ENCODE measurements at regions not wholly inside any gene's neighbourhood (a gene's known extent, or its start where the extent isn't known, plus 50 kb on each side); places are given as distances from the start of the nearest gene placed in this dataset.

GRCh38 chr22:49640366-49641095 lies 187.1 kb downstream of the BRD1 start:
- DNase-seq (ENCODE audit: low spot score) = no peak

DNA sequence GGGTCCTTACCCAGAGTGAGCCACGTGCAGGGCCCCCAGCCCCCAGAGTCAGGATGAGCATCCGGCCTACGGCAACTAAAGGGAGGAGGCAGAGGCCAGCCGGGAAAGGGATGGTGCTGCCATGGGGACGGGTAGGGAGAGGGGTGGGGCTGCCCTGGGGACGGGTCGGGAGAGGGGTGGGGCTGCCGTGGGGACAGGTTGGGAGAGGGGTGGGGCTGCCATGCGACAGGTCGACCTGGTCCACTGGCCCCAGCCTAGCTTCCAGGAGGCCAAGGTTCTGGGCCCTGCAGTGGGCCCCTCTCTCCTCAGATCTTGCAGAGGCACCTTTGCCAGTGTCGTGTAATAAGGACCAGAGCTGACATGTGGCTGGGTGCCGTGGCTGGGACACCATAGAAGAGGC lies 187.7 kb downstream of the BRD1 start:
- DNase-seq (ENCODE audit: low spot score) = no peak

GRCh38 chr22:49638788-49639187 lies 188.9 kb downstream of the BRD1 start:
- no peak for DNase-seq (ENCODE audit: low spot score)

DNA sequence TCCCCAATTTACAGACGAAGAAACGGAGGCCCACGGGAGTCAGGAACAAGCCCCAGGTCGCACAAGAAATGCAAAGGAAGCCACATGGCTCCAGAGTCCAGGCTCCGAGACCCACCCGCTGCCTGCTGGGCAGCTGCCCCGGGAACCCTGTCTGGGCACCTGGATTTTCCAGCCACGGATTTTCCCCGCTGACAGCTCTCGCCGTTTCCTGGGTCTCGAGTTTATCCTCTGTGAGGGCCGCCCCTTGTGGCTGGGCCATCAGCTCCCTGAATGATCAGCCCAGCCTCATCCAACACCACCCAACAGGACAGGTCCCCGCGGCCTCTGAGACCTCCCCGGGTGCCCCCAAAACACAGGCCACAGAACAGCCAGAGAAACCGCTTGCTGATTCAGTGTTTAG lies 189.7 kb downstream of the BRD1 start:
- DNase-seq (ENCODE audit: low spot score) = no peak

DNA sequence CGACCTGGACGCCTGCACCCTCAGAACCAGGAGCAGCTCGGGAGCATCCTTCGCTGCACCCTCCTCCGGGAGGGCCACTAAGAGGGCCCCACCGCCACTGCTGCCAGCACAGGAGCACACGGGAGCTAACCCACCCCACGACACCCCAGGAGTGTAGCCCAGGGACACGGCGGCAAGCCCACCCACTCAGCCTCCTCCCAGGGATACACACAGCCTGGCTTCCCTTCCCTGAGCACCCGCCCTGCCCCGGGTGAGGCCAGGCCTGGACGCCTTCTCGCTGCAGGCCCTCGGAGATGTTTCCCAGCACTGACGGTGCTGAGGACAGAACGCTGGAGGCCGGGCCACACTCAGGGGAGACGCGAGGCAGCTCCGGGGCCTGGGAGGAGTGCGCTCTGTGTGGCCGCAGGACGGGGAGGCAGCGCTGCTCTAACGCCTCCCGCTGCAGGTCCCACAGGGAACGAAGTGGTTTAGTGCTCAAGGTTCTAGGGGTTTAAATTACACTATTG lies 190.4 kb downstream of the BRD1 start:
- DNase-seq (ENCODE audit: low spot score) = no peak

DNA sequence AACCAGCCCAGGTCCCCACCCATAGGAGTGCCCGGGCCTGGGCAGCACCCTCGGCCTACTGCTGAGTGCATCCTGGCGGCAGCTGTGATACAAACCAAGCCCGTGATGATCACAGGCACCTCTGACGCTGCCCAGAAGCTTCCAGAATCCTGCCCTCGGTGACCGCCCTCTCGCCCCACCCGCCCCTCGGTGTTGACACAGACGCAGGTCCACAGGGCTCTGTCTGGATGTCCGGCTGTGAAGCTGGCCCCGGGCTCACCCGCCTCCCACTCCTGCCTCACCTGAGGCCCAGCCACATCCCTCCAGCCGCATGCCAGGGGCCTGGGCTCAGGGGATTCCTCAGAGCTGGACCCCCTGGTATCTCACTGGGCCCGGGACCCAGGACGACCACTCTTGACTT lies 191.0 kb downstream of the BRD1 start:
- no peak for DNase-seq (ENCODE audit: low spot score)

DNA sequence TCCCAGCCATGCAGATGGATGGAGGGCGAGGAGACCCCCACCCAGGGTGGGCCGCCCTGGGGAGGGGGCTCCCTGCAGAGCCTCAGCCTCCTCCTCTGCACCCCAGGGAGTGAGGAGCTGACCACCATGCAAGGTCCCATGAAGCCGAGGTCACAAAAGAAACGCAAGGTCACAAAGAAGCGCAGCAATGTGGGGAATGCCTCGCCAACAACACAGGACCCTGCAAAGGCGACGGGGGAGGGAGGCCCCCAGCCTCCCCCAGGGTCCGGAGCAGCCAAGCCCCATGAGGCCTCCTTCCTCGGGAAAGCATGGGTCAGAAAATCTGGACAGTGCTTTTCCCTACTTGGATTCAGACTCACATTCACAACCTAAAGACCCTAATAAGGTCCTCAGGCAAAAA lies 191.5 kb downstream of the BRD1 start:
- no peak for DNase-seq (ENCODE audit: low spot score)

- DNase-seq (ENCODE audit: low spot score) = no peak
Observed at GRCh38 chr22:49634006-49634772, 193.5 kb downstream of the BRD1 start.

DNA sequence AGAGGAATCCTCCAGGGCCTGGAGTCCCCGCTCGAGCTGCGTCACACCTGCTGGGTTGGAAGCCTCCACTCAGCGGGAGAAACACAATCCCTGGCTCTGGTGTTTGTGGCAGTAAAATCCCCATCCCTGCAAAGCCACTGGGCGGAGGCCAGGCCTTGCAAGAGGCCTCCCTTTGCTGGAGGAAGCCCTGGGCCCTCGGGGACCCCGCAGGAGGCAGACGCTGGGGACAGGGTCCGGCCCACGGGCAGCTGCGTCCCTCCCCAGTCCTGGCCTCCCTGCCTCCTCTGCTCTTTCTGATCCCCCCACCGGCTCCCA lies 194.7 kb downstream of the BRD1 start:
- DNase-seq (ENCODE audit: low spot score) = no peak

GRCh38 chr22:49632199-49633009 lies 195.3 kb downstream of the BRD1 start:
- peak; percentile 68 for DNase-seq (ENCODE audit: low spot score)

- no peak for DNase-seq (ENCODE audit: low spot score)
Observed at GRCh38 chr22:49630448-49630946, 197.2 kb downstream of the BRD1 start.

GRCh38 chr22:49629586-49630447 lies 197.9 kb downstream of the BRD1 start:
- no peak for DNase-seq (ENCODE audit: low spot score)

- DNase-seq (ENCODE audit: low spot score) = no peak
Observed at GRCh38 chr22:49629261-49629570, 198.5 kb downstream of the BRD1 start.

DNA sequence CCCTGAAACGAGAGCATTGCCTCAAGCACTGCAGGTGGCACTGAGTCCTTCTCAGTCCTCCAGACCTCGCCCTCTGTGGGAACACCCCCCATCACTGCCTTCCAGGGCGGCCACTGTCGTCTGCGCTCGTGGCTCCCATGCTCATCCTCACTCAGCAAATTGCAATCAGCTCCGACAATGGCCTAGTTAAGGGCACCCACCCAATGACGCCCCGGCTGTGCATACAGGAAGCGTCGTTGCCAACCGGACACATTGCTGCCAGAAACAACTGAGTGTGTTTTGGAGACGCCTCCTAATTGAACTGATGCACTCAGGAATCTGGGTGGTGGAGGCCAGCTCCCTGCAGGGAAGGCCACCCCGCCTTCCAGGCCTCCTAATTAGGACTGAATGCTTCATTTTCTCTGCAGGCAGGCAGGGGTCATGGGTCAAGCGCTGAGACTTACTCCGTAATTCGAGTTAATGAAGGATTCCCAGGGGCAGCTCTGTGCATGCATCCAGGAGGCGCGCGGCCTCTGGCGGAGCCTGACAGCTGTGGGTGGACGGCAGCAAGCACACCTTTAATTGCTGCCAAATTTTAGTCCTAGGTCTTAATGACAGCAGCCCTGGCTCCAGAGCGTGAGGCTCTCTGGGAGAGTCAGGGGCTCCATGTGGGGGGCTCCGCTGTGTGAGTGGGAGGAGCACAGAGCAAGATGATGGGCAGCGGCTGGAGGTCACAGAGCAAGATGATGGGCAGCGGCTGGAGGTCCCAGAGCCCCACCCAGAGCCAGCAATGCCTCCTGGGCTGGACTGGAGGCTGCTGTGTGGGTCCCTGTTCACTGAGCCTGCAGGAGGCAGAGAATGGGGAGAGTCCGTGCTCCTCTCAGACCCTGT lies 199.0 kb downstream of the BRD1 start:
- DNase-seq (ENCODE audit: low spot score) = no peak

- DNase-seq (ENCODE audit: low spot score) = no peak
Observed at GRCh38 chr22:49627217-49628181, 200.2 kb downstream of the BRD1 start.

DNA sequence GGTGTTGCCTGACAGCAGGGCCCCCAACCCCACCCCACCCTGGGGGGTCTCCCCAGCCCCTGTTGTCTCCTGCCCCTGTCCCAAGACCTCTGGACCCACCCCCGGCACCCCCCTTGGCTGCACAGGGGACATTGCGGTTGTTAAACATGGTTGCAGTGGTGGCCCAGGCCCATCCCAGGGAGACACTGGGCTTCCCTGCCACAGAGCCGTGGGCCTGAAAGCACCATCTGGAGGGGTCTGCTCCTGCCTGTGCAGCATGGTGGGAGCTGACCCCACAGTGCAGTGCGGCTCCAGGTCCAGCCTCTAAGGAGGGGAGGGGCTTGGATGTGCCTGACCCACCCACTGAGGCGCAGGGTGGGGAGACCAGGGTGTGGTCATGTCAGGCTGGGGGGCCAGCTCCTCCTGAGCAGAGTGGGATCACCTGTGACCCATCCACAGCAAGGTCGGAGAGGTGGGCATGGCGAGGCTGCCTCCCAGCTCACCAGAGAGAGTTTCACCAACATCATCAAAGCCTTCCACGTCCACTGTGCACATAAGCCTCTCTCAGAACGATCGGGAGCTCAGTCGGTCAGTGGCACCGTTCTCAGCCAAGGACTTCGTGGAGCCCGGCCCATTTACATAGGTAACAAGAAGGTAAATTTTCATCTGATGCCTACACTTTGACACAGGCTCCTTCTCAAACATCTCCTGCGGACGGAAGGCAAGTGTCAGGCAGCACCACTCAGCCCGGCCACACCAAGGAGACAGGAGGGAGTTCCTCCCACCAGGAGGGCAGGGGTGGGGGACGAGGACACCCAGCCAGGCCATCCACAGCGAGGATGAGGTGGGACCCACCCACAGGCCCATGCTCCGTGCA lies 201.1 kb downstream of the BRD1 start:
- DNase-seq (ENCODE audit: low spot score) = no peak

- no peak for DNase-seq (ENCODE audit: low spot score)
Observed at GRCh38 chr22:49624421-49625177, 203.1 kb downstream of the BRD1 start.

GRCh38 chr22:49623715-49624114 lies 204.0 kb downstream of the BRD1 start:
- no peak for DNase-seq (ENCODE audit: low spot score)
